ENCODE measurements at regions not wholly inside any gene's neighbourhood (a gene's known extent, or its start where the extent isn't known, plus 50 kb on each side); places are given as distances from the start of the nearest gene placed in this dataset.

GRCh38 chr11:106449763-106450162, 372.3 kb downstream of the AASDHPPT start:
- H2AFZ ChIP-seq (ENCODE audit: low read length): no peak overlapping the region
- H3K79me2 ChIP-seq (ENCODE audit: insufficient read depth, low read length): no peaks in the 10 kb centered on the region
- TF ChIP-seq ARID2 (CRISPR knock-in tag; IDR thresholded peaks at IDR 0.05; ENCODE audit: borderline replicate concordance): no peak
- TF ChIP-seq ZNF343 (CRISPR knock-in tag; IDR thresholded peaks at IDR 0.05): no peak
- TF ChIP-seq NR2F2 (IDR thresholded peaks at IDR 0.05; ENCODE audit: borderline replicate concordance, low read depth): no peak
- peak; percentile 86 for TF ChIP-seq SIX4 (CRISPR knock-in tag; IDR thresholded peaks at IDR 0.05)
- no peak for TF ChIP-seq TRIM24 (CRISPR knock-in tag; IDR thresholded peaks at IDR 0.05)
- no peak for TF ChIP-seq ZBTB44 (CRISPR knock-in tag; IDR thresholded peaks at IDR 0.05)
- TF ChIP-seq ZNF674 (CRISPR knock-in tag; IDR thresholded peaks at IDR 0.05; ENCODE audit: low read depth): no peak
- TF ChIP-seq NCOA2 (CRISPR knock-in tag; IDR thresholded peaks at IDR 0.05): peak; percentile 65; the same call in 1 of the 2 replicates
- TF ChIP-seq EP300 (IDR thresholded peaks at IDR 0.05; ENCODE audit: low read depth in 2 of 2, low read length in 2 of 2): peak in 1 of 2 experiments; percentile 51; a peak in 1 of 4 replicates
- no peak for TF ChIP-seq EP300 (CRISPR knock-in tag; IDR thresholded peaks at IDR 0.05; ENCODE audit: borderline replicate concordance)
- no peak for TF ChIP-seq MED8 (CRISPR knock-in tag; IDR thresholded peaks at IDR 0.05; ENCODE audit: insufficient replicate concordance)
- no peak for TF ChIP-seq HNF1A (IDR thresholded peaks at IDR 0.05; ENCODE audit: low read depth)
- TF ChIP-seq HNF1A (CRISPR knock-in tag; IDR thresholded peaks at IDR 0.05; ENCODE audit: borderline replicate concordance): no peak
- no peak for TF ChIP-seq U2AF1 (optimal IDR thresholded peaks at IDR 0.05; ENCODE audit: low read depth, low read length)
- no peak for TF ChIP-seq RBM22 (optimal IDR thresholded peaks at IDR 0.05; ENCODE audit: low read length)
- TF ChIP-seq SRSF9 (IDR thresholded peaks at IDR 0.05; ENCODE audit: borderline replicate concordance, insufficient read depth, low read depth, low read length, poor library complexity, severe bottlenecking): no peak
- no peak for TF ChIP-seq ZFP90 (CRISPR knock-in tag; IDR thresholded peaks at IDR 0.05; ENCODE audit: borderline replicate concordance)
- no peak for TF ChIP-seq HOMEZ (CRISPR knock-in tag; IDR thresholded peaks at IDR 0.05; ENCODE audit: low read depth)
- no peak for TF ChIP-seq NR2F6 (IDR thresholded peaks at IDR 0.05)
- no peak for TF ChIP-seq NR2F6 (CRISPR knock-in tag; IDR thresholded peaks at IDR 0.05)
- no peak for TF ChIP-seq JUNB (CRISPR knock-in tag; IDR thresholded peaks at IDR 0.05; ENCODE audit: borderline replicate concordance)

More at GRCh38 chr11:106449763-106450162, 372.3 kb downstream of the AASDHPPT start:
- no peak overlapping the region for H3K9ac ChIP-seq (ENCODE audit: insufficient read depth, low read depth, low read length)
- H3K4me1 ChIP-seq (ENCODE audit: insufficient read depth, low read length): peaks cover 16% of the 10 kb centered on the region; the same call in 1 of the 2 replicates
- H3K9me3 ChIP-seq (ENCODE audit: low read length): peaks cover 16% of the 10 kb centered on the region
- intact Hi-C loops (cut with micrococcal nuclease; ENCODE audit: unreplicated experiment) (no loop called here), in situ Hi-C loops (cut with HindIII; ENCODE audit: extremely low pct_ligation_motif_present, low pct_unique_long_range_greater_than_20kb) (no loop called here)
- H4K20me1 ChIP-seq (ENCODE audit: insufficient read depth, low read length): no peaks in the 10 kb centered on the region
- H3K27ac ChIP-seq (ENCODE audit: extremely low read length, insufficient read depth, low read length): no peak overlapping the region
- BruUV-seq (replicated peaks): no TSS peak
- no peaks in the 10 kb centered on the region for H3K36me3 ChIP-seq (replicated peaks in 1 of 2; ENCODE audit: control insufficient read depth in 1 of 2, insufficient read depth in 2 of 2, low read length in 2 of 2)
- CTCF ChIA-PET (ENCODE audit: low intra/inter-chr PET ratio, low total read pairs): no interaction called here
- FAIRE-seq (no peak), ATAC-seq (peak; percentile 95), DNase-seq (ENCODE audit: low spot score) (peak; percentile 80)
- no peak overlapping the region for H3K4me3 ChIP-seq (replicated peaks in 1 of 3; ENCODE audit: insufficient read depth in 1 of 3, low read depth in 2 of 3, low read length in 3 of 3)
- no peaks in the 10 kb centered on the region for H3K27me3 ChIP-seq (ENCODE audit: control insufficient read depth in 1 of 2, insufficient read depth in 2 of 2, low read length in 2 of 2)
- 4% methylated on average over 3 of the region's 3 CpGs for WGBS (ENCODE audit: low lambda C conversion rate)
- POLR2A ChIA-PET: no interaction called here
- 0 out of 2 replicates have a peak overlapping the region, but pooled peaks have one; percentile 4 for H3K4me2 ChIP-seq (ENCODE audit: low read depth, low read length)
